ENCODE measurements at regions not wholly inside any gene's neighbourhood (a gene's known extent, or its start where the extent isn't known, plus 50 kb on each side); places are given as distances from the start of the nearest gene placed in this dataset.

GRCh38 chr4:31146366-31146765 is 426.2 kb downstream of the PCDH7 start:
- TF ChIP-seq SIRT6 (IDR thresholded peaks at IDR 0.05; ENCODE audit: low read length), result no peak
- TF ChIP-seq EP300 (IDR thresholded peaks at IDR 0.05; ENCODE audit: borderline replicate concordance in 1 of 2, low read depth in 2 of 2, low read length in 2 of 2), result no peak
- TF ChIP-seq POLR2A (IDR thresholded peaks at IDR 0.05; ENCODE audit: control extremely low read depth in 1 of 2, low read depth in 2 of 2, low read length in 2 of 2), result no peak
- TF ChIP-seq YY1 (IDR thresholded peaks at IDR 0.05; ENCODE audit: low read depth, low read length), result no peak
